Suppressor macrophage (primary cell): ENCODE measurements at regions not wholly inside any gene's neighbourhood (a gene's known extent, or its start where the extent isn't known, plus 50 kb on each side); places are given as distances from the start of the nearest gene placed in this dataset.

ENCODE experiments used
- DNase-seq, 4 experiments: peaks; one replicate each; pipeline ENCODE4 v3.0.0-alpha.2; 2020 to 2022

DNA sequence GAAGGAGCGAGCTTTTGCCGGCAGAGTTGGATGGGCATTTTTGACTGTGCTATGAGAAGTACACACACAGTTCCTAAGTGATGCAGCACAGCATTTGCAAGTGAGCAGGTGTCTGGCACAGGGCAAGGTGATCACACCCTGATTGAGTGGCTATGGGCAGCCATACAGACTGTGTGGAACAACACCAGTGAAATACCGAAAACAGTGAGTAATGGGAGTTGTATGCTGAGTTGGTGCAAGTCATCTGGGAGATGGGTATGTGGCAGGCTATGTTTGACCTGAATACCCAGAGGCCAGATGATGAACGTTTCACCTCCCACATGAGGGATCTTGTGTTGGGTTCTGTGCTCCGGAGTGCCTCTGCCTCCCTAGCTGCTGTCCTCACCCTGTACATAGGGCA, 53.5 kb upstream of the TIPARP start:
- DNase-seq, result no peak

DNA sequence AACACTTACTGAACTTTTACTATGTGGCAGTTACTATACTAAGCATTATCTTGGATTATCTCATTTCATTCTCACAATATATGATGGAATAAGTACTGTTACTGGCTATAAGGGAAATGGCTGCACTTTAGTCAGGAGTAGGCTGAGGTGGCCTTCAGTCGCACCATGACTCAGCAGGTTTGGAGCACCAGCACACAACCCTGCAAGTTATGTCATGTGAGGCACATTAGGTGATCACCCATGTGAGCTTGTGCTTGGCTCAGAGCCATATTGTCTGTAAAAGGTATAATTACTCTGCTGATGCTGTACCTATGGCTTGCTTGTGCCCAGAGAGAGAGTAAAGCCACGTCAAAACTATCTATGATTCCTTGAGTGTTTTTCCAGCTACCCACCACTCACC, 54.1 kb upstream of the TIPARP start:
- DNase-seq, result peak in 2 of 4 experiments; percentile 17 to 31

DNA sequence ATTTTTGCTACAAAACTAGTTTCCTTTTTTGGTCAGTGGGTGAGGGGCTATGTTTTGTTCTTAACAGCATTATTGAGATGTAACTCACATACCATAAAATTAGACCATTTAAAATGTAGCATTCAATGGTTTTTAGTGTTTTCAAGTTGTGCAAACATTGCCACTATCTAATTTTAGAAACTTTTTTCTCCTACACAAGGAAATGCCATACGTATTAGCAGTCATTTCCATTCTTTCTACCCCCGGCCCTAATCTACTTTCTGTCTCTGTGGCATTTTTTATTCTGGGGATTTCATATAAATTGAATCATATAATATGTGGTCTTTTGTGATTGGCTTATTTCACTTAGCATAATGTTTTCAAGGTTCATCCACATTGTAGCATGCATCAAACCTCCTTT, 55.0 kb upstream of the TIPARP start:
- no peak for DNase-seq

DNA sequence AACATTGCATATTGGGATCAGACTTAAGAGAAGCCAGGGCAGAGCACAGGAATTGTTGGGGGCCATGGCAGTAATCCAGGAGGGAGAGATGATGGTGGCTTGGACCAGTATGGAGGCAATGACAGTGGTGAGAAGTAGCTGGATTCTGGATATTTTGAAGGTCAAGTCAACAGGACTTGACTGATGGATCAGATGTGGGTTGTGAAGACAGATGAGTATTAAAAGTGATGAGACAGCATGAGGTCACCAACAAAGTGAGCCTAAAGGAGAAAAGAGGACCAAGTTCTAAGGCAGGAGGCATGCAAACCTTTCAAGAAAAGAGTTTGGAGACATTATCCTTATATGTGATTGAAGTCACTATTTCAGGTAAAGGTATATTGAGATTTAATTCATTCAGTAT, 56.6 kb upstream of the TIPARP start:
- no peak for DNase-seq

DNA sequence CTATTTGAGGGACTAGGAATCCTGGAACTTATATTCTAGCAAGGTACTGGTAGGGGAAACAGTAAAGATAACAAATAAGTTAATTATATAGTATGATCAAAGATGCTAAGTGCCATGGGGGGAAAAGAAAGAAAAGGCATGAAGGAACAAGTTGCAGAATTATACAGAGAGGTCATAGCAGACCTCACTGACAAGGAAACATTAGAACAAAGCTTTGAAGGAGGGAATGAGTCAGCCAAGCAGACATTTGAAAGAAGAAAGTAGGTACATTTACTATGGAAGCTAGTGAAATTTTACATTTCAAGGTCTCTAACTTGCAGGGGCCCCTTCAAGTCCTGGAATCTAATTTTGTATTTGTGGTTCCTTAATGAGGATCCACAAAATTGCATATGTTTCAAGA, 57.2 kb upstream of the TIPARP start:
- DNase-seq, result no peak

DNA sequence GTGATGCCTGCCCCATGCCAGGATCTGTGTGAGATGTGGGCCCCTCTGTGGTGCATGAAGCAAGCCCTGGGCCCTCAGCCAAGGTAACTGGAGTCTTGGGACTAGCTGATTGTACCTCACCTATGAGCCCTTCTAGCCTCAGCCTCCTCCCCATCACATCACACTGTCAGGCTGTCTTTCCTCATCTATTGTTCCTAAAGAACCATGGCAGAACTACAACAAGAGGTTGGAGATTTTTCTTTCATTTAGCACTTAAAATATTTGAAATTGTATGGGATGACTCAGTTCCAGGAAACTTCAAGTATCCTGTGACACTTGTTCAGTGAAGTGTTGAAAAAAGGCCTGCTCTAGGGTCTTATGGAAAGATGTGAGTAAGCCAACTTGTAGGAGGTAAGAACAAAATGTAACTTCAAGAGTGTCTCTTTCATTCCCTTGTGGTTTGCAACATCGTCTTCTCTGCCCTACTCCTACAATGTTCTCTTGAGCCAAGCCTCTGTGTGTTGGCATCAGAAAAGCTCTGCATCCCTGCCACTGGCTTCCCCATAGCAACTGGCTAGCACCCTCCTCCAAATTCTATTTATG, 58.7 kb upstream of the TIPARP start:
- DNase-seq, result peak in 3 of 4 experiments; percentile 14 to 63 (median 39)

DNA sequence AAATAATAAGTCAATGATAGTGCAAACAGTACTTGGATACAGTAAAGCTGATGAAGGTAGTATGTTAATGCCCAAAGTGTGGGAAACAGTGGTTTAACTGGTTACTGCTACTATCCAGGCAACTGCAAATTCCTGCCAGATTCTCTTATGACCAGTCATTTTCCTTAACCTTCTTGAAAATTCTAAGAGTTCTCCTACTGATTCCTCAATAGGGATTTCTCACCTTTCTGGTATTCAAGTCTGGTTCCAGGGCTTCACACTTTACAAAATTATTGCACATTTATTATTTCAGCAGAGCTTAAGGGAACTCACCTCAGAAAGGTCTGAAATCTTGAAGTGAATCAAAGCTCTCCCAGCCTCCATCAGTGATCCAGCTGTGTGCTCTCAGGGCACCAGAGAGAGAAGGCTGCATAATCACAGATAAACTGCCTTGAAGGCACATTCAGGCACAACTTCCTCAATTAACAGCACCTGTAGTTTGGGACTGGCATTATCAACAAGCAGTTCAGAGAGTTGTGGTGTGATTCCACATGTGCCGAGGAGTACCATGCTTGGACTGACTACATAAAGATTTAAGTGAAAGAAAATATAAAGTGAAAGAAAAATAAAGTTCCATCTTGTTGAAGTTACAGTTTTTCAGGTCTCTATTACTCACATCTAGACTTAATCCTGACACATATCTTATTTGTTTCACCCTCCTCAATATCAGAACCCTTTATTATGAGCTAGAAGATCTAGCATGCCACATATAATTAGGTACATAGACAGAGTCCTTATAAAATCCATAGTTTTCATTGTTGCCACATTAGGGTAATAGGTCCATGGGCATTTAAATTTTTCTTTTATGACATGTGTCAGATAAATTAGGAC, 59.5 kb upstream of the TIPARP start:
- DNase-seq, result no peak

DNA sequence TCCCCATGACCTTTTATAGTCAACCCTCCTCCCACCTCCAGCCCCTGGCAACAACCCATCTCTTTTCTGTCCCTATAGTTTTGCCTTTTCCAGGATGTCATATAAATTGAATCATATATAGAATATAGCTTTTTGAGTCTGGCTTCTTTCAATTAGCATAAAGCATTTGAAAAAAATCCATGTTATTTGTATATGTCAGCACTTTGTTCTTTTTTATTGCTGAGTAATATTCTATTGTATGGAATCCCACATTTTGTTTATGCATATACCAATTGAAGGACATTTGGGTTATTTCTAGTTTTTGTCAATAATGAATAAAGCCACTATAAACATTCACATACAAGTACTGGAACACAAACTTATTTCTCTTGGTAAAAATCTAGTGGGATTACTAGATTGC, 58.0 kb upstream of the SSR3 start:
- no peak for DNase-seq

DNA sequence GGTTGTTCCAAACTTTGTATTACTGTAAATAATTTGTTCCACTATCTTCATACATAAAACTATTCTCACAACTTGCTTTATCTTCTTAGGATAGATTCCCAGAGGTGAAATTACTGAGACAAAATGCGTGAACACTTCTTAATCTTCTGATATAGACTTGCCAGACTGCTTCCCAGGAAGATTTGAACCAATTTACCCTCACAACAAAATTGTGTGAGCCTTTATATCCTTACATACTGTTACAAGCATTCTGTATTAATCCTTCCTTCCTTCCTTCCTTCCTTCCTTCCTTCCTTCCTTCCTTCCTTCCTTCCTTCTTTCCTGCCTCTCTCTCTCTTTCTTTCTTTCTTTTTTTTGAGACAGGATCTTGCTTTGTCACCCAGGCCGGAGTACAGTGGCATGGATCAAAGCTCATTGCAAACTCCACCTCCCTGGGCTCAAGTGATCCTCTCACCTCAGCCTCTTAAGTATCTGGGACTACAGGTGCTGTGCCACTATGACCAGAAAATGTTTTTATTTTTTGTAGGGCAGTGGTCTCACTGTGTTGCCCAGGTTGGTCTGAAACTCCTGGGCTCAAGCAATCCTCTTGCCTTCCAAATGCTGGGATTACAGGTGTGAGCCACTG, 57.1 kb upstream of the SSR3 start:
- no peak for DNase-seq

DNA sequence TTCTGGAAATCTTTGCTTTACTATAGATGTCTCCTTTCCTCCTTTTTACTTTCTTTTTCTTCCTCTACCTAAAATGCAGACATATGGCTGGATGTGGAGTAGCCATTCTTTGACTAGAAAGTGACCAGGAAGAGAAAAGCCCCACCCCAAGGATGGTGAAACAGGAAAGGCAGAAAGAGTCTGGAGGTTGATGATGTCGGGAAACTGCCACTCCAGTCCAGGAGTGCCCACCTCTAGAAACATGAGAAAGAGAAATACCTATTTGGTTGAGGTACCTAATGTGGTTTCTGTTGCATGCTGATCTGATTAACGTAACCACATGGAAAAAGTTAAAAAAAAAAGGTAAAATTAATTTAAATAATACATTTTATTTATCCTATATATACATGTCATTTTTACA, 55.2 kb upstream of the SSR3 start:
- peak in 1 of 4 experiments; percentile 21 for DNase-seq

DNA sequence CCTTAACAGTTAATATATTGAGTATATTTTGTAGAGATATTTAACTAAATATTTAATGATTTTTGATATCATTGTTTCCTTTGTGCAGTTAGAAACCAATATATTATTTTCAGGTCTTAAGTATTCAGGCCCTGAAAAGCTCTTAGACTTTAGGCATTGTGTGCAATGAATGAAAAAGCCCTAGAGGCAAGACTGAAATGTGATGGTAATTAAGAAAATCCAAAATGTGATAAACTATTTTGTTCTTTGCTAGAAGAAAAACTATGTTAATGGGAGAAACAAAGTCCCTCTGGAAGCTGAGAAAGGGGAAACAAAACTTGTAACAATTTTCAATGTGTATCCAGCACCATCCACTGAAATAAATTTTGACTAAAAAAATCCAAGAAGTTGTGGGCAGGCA, 54.6 kb upstream of the SSR3 start:
- DNase-seq, result no peak

DNA sequence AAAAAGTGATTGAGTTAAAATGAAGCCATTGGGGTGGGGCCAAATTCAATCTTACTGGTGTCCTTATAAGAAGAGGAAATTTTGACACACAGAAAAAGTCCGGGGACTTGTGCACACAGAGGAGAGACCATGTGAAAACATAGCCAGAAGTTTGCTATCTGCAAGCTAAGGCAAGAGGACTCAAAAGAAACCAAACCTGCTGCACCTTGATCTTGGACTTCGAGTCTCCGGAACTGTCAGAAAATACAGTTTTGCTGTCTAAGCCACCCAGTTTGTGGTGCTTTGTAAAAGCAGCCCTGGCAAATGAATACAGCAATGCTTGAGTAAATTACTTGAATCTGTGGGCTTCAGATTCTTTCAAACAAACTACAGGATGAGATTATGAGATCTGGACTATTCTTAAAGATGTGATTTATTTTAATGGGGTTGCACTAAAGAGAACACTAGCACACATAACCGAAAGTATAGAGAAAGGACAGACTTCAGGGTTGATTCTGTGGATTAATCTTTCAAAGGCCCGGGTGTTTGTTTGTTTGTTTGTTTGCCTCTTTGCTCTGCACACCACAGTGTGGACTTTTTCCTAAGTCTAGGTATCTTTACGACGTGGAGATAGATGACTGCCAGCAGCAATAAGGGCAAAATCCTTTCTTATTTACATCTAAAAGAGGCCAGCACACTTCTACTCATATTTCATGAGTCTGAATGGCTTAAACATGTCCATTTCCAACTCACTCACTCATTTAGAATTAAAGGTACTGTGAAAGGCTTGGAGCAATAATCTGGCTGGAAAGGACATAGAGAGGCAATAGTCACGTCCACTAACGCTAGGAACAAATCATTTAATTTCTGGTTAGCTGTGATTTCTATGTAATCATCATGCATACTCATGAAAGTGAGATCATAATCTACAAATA, 53.9 kb upstream of the SSR3 start:
- no peak for DNase-seq

DNA sequence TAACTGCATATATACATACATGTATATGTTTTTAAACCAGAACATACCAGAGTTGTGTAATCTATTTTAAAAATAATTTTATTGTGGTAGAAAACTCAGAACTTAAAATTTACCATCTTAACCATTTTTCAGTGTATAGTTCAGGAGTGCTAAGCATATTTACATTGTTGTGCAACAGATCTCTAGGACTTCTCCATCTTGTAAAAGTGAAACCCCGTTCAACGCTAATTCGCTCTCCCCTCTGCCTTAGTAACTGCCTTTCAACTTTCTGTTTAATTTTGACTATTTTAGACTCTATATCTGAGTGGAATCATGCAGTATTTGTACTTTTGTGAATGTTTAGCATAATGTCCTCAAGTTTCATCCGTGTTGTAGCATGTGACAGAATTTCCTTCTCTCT, 51.8 kb upstream of the SSR3 start:
- DNase-seq, result peak; percentile 39 to 79 (median 62)

DNA sequence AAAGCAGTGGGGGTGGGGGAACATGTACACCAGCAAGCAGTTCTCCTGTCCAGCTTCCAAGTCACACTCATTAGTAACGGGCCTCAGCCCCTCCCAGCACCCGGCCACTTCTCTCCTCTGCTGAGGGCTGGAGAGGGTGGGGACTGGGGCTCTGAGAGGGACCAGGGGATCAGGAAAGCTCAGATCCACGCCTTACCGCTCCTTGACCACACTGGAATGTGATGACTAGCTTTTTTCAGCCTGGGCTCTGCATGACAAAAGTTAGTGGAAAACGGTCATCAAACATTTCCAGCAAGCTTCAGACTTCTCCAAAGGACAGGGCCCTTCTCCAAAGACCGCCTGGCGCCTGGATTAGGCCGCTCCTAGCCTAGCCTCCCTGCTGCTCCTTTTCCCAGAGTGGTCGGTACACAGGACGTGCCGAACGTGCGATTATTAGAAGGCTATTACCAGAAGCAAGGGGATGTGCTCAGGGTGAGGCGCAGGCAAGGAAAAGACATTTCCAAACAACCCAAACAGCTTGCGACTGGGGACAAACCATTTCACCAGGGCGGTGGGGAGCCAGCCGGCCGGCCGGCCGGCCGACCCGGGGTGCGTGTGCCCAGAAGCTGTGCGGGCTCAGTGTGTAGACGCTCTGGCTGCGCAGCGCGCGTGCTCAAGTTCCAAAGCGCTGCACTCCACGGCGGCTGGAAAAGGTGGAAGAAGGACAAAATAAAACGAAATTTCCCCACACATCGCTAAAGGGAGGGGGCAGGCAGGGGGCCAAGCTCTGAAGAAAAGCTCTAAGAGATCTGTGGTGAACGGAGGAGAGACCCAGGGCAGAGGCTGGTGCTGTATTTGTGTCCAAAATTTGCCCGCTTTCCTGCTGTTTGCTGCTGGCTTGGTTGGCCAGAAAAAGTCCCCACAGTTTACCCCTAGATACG, 51.0 kb upstream of the SSR3 start:
- DNase-seq, result peak; percentile 33 to 66 (median 53)

DNA sequence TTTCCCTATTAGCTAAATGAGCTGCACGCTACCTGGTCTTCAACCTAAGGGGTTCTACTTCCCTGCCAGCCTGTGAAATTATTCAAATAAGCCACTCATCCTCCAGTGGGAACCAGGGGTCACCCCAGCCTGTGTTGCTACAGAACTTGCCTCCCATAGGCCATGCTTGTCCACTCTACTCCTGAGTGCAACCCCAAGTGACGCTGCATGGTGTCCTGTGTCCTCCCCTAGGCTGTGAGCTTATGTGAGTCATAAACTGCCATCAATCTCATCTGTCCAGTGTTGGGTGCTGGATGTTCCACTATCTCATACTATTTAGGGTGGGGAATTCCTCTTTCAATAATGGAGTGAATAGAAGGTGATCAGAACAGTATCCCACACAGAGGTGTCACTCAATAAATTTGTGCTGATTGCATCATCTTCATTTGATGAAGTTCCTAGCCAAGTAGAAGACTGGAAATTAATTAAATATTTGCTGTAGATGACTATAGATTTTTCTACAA, 49.8 kb upstream of the SSR3 start:
- no peak for DNase-seq
